ENCODE measurements at regions not wholly inside any gene's neighbourhood (a gene's known extent, or its start where the extent isn't known, plus 50 kb on each side); places are given as distances from the start of the nearest gene placed in this dataset.

DNA sequence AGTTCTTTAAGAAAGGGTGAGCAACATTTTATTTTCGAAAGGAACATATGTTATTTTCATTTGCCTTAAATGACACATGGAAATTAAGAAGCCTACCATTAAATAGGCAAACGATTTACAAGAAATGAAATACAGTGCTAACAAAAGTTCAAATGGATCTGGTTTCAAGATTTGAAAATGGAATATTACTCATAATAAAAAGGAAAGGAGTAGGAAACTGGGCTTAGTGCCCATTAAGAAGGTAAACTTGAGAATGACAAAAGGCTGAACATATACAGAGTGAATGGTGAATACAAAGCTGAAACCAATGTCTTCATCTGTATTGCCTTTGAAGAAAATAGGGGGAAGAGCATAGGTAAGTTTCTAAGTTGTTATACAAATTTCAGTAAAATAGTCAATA is 974.2 kb upstream of the C9orf72 start:
- no peak for TF ChIP-seq CTCF (IDR thresholded peaks at IDR 0.05; ENCODE audit: low read length)
- TF ChIP-seq EZH2phosphoT487 (IDR thresholded peaks at IDR 0.05; ENCODE audit: low read length): no peak
- TF ChIP-seq EZH2 (optimal IDR thresholded peaks at IDR 0.05; ENCODE audit: low read depth, low read length): no peak
